ENCODE measurements at regions not wholly inside any gene's neighbourhood (a gene's known extent, or its start where the extent isn't known, plus 50 kb on each side); places are given as distances from the start of the nearest gene placed in this dataset.

DNA sequence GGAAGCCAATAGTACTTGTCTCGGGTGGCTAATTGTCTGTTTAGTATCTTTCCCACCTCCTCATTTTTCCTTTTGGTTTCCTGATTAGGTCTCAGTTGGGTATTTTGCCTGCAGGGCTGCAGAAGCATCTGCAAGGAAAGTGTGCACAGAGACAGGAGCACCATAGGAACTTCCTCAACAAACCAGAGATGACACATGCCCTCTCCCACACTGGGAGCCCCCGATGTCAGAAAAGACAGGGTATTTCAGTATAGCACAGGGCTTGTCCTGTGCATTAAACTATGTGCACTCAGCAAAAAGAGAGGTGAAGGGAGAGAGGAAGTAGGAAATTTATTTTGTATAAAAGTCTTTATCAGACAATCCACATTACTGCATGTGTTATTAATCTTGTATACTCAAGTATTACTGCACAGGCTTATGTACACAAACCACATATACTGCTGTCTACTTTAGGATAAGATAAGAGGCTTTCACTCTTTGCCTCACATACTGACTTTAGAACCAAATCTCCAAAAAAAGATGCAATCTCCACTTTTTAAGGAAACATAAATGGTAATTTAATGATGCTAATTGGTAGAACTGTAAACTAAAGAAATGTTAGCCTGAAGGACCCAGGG is 501.0 kb downstream of the FOXO1 start:
- TF ChIP-seq, protein P1, sequence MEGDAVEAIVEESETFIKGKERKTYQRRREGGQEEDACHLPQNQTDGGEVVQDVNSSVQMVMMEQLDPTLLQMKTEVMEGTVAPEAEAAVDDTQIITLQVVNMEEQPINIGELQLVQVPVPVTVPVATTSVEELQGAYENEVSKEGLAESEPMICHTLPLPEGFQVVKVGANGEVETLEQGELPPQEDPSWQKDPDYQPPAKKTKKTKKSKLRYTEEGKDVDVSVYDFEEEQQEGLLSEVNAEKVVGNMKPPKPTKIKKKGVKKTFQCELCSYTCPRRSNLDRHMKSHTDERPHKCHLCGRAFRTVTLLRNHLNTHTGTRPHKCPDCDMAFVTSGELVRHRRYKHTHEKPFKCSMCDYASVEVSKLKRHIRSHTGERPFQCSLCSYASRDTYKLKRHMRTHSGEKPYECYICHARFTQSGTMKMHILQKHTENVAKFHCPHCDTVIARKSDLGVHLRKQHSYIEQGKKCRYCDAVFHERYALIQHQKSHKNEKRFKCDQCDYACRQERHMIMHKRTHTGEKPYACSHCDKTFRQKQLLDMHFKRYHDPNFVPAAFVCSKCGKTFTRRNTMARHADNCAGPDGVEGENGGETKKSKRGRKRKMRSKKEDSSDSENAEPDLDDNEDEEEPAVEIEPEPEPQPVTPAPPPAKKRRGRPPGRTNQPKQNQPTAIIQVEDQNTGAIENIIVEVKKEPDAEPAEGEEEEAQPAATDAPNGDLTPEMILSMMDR (conservative IDR thresholded peaks at IDR 0.05), result no peak
- no peak for TF ChIP-seq ZFX (IDR thresholded peaks at IDR 0.05)

Data from C4-2B (cell line).